NCI-H226 (cell line): ENCODE measurements at regions not wholly inside any gene's neighbourhood (a gene's known extent, or its start where the extent isn't known, plus 50 kb on each side); places are given as distances from the start of the nearest gene placed in this dataset.
"Not testable (repeated sequence)": the region's sequence is repeated elsewhere in the genome, so short reads cannot be mapped to it uniquely, and the experiment has no call there.

ENCODE experiments used
- DNase-seq: peaks from one replicate; pipeline ENCODE4 v3.0.0-alpha.2; 2015

DNA sequence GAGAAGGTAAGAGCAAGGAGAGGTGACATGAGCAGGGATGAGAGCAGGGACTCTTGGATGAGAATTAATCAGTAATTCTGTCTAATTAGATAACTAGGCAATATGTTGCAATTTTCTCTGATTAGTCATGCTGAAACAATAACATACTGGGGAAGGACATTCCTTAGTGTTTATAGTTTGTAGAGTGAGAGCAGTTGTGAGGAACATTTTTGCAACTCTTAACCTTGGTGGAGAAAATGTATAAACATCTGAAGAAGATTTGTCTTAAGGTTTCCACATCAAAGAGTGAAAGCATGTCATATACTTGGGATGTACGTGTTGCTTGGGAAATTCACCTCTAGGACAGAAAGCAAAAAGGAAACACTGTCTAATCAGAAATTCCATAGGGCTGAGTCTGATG is 955.4 kb upstream of the FANCL start:
- DNase-seq = no peak

DNA sequence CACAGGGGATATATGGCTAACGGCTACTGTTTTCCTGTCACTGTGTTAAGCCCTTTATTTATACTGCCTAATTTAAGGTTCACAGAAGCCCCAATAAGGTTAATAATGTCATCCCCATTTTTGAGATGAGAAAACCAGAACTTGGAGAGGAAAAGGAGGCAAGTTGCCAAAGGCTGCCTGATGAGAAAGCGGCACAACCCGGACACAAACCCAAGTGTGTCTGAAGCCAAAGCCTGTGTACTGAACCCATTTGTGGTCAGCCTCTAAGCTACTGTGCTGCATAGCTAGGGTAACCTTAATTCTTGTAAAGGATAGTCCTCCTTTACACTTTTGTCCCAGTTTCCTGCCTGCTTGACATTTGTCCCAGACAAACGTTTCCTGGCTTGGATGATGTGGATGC is 954.7 kb upstream of the FANCL start:
- DNase-seq = no peak

DNA sequence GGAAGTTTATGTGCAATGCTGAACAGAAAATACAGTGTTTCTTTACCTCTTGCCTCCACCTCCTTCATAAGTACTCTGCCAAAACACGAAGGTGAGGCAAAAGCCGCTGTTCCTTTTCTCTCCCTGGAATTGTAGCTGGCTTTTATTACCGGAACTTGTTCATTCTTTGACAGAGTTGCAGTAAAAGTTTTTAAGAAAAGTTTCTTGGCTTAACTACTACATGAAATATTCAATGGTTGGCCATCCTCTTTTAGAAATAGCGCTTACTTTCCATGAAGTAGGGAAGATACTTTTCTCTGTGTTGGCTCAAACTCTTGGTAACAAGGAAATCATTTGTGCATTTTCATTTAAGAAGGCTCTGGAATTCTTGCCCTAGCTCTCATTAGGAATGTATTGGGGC is 950.7 kb upstream of the FANCL start:
- no peak for DNase-seq

DNA sequence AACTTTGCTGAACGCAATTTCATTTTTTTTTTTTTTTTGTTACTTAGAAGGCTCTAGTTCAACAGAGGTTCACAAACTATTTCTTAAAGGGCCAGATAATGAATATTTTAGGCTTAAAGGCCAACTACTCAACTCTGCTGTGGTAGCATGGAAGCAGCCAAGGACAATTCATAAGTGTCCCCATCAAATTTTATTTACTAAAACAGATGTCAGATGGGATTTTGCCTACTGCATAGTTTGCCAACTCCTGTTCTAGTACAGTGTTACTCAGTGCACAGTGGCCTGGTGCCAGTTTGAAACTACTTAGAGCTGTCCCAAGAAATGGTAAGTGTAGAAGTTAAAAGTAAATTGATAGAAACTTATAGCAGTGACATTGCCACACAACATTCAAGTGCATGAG is 949.4 kb upstream of the FANCL start:
- no peak for DNase-seq

DNA sequence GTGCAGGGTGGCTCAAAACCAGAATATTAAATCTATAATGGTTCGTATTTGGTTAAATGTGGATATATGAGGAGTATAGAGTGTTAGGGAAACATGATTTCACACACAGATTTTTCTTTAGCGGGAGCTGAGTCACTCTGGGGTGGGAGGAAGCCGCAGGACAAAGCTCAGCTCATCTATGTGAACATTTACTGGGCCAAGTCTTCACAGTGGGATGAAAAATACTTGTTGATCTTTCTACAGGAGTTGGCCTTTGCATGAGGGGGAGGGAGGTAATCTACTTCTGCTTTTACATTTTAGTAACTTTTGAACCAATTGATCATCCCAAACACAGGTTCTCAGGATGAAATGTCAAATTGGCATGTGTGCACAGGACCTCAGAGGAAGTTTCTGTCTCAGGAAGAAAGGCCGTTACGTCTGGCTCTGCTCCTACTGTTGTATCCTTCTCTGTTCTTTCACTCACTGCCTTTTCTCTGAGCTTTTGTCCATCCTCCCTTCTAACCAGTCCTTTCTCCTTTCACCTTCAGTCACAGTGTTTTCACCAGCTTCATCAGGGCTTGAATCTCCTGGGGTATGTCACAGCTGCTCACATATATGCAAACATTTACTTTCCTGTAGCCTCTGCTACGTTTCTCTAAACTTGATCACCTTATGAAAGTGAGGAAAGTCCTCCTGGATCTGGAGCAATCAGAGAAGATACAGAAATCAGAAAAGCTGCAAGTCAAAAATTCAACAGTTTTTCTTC is 943.3 kb upstream of the FANCL start:
- DNase-seq = no peak

GRCh38 chr2:59183070-59183469 is 941.9 kb upstream of the FANCL start:
- DNase-seq = no peak

DNA sequence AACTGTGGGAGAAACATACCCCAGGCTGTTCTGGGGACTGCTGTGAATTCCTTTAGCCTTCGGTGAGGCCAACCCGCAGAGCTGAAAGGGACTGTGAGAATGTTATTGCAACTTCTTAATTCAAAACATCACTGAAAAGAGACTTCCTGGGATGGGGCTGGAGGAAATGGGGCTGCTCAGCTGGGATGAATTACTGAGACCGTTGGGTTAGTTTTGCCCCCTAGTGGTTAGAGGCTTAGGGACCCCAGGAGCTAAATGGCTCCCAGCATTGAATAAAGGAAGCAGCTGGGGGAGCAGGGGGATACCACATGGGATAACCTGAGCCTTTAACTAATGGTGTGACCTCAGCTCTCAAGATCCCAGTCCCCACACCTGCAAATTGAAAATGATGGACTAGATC is 941.1 kb upstream of the FANCL start:
- DNase-seq = no peak

DNA sequence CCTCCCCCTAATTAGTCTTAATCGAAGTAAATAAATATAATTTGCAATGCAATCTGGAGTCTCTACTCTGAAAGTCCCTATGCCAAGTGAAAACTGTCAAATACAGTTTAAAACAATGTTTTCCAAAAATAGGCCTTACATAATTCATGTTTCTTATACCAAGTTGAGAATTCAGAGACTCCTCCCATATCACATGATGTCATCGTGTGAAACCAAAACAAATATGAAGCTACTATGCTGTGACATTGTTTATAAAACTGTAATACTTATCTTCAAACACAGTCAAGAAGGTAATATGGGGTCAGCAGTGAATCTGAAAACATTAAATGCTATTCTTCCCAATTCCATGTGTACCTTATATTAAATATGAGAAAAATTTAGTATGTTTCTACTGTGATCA is 940.2 kb upstream of the FANCL start:
- no peak for DNase-seq

- no peak for DNase-seq
Observed at GRCh38 chr2:59180621-59181020, 939.5 kb upstream of the FANCL start.

- no peak for DNase-seq
Observed at GRCh38 chr2:59180111-59180510, 939.0 kb upstream of the FANCL start.

- no peak for DNase-seq
Observed at GRCh38 chr2:59177748-59178147, 936.6 kb upstream of the FANCL start.

DNA sequence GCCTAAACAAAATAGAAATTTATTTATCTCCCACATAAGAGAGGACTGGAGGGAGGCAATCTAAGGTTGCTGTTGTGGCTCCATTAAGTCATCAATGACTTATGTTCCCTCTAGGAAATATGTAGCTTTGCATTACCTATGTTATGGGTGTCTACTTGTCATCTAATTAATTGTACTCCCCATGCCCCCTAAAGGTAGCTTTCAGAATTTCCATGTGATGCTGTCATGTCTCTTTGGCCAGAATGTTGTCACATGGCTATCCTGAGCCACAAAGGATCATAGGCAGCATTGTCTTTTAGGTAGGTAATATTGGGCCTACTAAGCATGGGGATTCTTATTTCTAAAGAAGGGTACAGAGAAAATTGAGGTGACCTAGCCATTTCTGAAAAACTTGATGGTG is 935.6 kb upstream of the FANCL start:
- no peak for DNase-seq

- no peak for DNase-seq
Observed at GRCh38 chr2:59174536-59175243, 933.6 kb upstream of the FANCL start.

DNA sequence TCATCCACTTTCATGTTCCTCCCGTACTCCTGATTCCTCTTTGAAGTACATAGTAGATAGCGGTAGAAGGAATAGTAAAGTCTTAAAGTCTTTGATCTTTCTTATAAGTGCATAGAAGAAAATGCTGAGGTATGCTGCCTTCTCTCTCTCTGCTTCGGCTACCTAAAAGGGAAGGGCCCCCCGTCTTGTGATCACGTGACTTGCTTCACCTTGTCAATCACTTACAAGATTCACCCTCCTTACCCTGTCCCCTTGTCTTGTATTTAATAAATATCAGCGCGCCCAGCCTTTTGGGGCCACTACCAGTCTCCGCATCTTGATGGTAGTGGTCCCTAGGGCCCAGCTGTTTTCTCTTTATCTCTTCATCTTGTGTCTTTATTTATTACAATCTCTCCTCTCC is 932.2 kb upstream of the FANCL start:
- no peak for DNase-seq

DNA sequence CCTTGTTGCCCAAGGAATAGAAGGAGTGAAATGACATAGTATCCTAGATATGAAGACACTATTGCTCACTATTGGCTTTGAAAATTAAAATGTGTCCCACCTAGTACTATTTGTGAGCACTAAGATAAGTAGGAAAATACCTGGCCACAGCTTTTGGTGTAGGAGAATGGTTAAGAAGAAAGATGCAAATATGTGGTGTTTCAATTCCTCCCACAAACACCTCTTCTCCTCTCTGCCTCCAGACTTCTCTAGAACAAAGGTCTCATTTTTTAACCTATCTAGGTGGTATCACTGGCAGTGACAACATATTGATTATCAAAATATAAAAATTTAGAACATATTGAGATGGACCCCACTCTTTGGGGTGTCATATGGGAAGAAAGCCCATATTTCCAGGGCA is 929.9 kb upstream of the FANCL start:
- DNase-seq = no peak

- no peak for DNase-seq
Observed at GRCh38 chr2:59168766-59169165, 927.6 kb upstream of the FANCL start.

DNA sequence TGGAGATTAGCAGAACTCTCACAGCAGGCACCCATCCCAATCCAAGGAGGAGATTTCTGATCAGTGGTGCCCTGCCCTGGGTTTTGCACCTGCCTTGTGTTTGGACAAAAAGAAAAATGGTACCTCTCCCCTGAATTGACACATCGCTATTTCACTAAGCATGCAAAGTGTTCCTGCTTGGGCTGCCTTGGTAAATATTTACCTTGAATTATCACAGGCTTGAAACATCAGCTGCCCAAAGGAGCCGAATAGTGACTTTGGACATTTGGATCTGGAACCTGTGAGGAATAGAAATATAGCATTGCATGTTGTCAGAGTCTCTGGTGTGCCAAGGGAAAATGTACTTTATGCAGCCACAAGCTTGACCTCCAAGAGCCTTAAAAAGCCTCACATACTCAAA is 926.4 kb upstream of the FANCL start:
- no peak for DNase-seq

DNA sequence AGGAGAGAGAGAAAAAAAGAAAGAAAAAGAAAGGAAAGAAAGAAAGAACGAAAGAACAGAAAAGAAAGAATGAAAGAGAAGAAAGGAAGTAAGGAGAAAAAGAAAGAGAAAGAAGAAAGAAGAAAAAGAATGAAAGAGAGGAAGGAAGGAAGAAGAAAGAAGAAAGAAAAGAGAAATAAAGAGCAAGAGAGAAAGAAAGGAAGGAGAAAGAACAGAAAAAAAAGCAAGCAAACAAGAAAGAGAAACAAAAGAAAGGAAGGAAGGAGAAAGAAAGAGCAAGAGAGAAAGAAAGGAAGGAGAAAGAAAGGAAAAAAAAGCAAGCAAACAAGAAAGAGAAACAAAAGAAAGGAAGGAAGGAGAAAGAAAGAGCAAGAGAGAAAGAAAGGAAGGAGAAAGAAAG is 916.8 kb upstream of the FANCL start:
- not testable (repeated sequence) for DNase-seq

- DNase-seq = no peak
Observed at GRCh38 chr2:59151805-59152204, 910.7 kb upstream of the FANCL start.

GRCh38 chr2:59150217-59150849 is 909.2 kb upstream of the FANCL start:
- DNase-seq = no peak

DNA sequence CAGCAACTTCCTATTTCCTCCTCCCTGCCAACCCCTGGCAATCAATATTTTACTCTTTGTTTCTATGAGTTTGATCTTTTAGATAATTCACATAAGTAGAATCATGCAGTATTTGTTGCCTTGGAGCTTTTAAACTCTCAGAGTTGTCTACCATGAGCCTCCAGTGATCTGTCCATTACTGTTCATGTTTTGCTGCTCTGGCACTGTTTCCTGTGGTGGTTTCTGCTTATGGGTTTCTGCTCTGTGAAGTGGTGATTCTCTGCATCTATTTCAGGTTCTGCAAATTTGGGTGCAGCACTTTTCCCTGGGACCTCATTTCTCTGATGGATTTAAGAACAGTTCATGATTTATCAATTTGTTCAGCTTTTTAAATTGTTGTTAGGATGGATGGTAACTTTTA is 908.1 kb upstream of the FANCL start:
- DNase-seq = no peak

DNA sequence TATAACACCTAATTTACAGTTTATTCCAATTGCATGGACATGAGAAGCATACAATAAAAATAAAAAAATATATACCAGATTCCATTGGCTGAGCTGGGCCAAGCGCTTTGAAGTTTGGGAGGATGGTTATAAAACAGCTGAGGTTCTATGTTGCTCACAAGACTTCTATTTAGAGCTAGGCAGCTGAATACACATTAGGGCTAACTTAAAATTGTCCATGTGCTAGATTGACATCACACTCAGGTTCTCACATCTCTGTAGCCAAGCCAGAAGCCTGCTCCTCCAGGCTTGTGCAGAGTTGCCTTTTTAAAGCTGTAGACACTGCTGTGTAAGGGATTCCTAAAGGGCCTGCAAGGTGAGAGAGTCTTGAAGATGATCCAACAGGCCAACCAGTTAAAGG is 871.1 kb upstream of the FANCL start:
- DNase-seq = no peak

DNA sequence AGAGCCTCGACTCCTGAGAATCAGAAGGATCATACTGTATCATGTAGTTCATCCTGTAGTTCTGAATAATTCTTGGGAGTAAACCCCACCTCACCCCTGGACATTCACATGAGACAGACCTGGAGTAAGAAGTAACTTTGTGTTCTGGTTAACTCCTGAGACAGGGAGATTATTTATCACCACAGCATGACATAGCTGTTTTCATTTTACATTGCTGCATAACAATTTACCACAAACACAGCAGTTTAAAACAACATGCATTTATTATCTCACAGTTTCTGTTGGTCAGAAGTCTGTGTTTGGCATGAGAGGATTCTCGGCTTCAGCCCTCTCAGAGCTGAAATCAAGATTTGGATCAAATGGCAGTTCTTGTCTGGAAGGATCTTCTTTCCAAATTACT is 855.8 kb upstream of the FANCL start:
- DNase-seq = no peak

- no peak for DNase-seq
Observed at GRCh38 chr2:59093571-59093970, 852.4 kb upstream of the FANCL start.
